ENCODE measurements at regions not wholly inside any gene's neighbourhood (a gene's known extent, or its start where the extent isn't known, plus 50 kb on each side); places are given as distances from the start of the nearest gene placed in this dataset.

DNA sequence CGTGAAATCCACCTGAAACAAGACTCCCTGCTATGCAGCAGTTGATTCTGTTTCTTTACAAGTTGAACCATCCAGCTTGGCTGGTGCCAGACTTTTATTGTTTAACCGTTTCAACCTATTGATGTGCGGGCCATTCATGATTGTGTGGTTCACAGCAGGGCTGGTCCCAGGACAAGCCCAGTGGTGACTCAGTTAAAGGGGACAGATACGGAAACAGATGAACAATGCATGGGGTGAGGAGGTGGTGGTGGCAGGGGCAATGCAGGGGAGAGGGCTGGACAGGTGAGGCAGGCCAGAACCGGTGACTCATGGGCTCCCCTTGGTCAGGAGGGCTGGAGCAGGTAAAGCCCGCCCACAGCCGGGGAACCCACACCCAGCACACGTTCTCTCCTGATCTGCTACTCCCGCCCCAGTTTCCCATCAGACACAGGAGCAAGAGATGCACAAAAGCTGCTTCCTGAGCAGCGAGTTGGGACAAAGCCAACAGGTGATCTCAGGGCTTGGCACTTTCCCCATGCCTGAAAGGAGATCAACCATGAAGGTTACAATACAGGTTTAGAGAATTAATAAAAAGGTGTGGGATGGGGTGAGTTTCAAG lies 232.2 kb downstream of the LY86 start:
- TF ChIP-seq, protein P1, sequence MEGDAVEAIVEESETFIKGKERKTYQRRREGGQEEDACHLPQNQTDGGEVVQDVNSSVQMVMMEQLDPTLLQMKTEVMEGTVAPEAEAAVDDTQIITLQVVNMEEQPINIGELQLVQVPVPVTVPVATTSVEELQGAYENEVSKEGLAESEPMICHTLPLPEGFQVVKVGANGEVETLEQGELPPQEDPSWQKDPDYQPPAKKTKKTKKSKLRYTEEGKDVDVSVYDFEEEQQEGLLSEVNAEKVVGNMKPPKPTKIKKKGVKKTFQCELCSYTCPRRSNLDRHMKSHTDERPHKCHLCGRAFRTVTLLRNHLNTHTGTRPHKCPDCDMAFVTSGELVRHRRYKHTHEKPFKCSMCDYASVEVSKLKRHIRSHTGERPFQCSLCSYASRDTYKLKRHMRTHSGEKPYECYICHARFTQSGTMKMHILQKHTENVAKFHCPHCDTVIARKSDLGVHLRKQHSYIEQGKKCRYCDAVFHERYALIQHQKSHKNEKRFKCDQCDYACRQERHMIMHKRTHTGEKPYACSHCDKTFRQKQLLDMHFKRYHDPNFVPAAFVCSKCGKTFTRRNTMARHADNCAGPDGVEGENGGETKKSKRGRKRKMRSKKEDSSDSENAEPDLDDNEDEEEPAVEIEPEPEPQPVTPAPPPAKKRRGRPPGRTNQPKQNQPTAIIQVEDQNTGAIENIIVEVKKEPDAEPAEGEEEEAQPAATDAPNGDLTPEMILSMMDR (IDR thresholded peaks at IDR 0.05; ENCODE audit: borderline replicate concordance) = no peak
- no peak overlapping the region for H3K27ac ChIP-seq (replicated peaks)
- H3K36me3 ChIP-seq = no peaks in the 10 kb centered on the region
- H3K4me3 ChIP-seq = no peak overlapping the region
- no peaks in the 10 kb centered on the region for H3K9me3 ChIP-seq (replicated peaks)
- peaks cover 22% of the 10 kb centered on the region for H3K4me1 ChIP-seq
- no peaks in the 10 kb centered on the region for H3K27me3 ChIP-seq (ENCODE audit: low read depth)
- intact Hi-C loops (cut with micrococcal nuclease) = no loop called here
- no peak for DNase-seq

DNA sequence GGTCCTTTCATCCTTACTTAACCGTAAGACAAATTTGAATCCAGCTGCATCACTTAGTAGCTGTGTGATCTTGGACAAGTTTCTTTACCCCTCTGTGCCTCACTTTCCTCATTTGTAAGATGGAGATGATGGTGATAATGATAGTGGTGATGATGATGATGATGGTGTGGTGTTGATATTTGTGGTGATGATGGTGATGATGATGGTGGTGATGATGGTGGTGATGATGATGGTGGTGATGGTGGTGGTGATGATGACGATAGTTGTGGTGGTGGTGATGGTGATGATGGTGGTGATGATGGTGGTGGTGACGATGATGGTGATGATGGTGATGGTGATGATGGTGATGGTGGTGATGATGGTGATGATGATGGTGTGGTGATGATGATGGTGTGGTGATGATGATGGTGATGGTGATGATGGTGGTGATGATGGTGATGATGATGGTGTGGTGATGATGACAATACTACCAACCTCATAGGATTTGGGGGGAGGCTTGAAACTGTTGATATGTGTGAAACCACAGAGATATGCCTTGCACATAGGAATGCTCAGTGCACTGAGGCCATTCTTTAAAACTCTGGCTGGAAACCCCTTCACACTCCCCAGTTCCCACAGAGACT lies 233.2 kb downstream of the LY86 start:
- Histone ChIP-seq H3K27me3 (ENCODE audit: low read depth) (no peaks in the 10 kb centered on the region), H3K27ac (replicated peaks) (no peak overlapping the region), H3K4me1 (peaks cover 31% of the 10 kb centered on the region), H3K36me3 (no peaks in the 10 kb centered on the region), H3K9me3 (replicated peaks) (no peaks in the 10 kb centered on the region), H3K4me3 (no peak overlapping the region)
- intact Hi-C loops (cut with micrococcal nuclease) = no loop called here
- TF ChIP-seq, protein P1 (IDR thresholded peaks at IDR 0.05; ENCODE audit: borderline replicate concordance) = no peak
- DNase-seq = no peak

DNA sequence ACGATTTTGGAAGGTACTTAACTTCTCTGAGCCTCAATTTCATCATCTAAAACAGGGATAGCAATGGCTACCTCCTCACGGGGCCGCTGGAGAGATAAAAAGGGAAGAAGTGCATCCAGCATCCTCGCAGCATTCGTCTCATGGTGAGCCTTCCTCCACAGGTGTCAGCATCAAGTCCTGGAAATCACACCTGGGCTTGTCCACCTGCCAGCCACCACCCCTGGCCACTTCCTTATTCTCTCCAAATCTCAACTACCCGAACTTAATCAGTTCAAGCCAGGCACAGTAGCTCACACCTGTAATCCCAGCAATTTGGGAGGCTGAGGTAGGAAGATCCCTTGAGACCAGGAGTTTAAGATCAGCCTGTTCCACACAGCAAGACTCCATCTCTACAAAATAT lies 234.5 kb downstream of the LY86 start:
- no peaks in the 10 kb centered on the region for H3K27me3 ChIP-seq (ENCODE audit: low read depth)
- no peak for DNase-seq
- no peak overlapping the region for H3K4me3 ChIP-seq
- peaks cover 35% of the 10 kb centered on the region for H3K4me1 ChIP-seq
- TF ChIP-seq, protein P1 (IDR thresholded peaks at IDR 0.05; ENCODE audit: borderline replicate concordance) = no peak
- H3K27ac ChIP-seq (replicated peaks) = no peak overlapping the region
- no peaks in the 10 kb centered on the region for H3K9me3 ChIP-seq (replicated peaks)
- H3K36me3 ChIP-seq = no peaks in the 10 kb centered on the region
- intact Hi-C loops (cut with micrococcal nuclease) = no loop called here

DNA sequence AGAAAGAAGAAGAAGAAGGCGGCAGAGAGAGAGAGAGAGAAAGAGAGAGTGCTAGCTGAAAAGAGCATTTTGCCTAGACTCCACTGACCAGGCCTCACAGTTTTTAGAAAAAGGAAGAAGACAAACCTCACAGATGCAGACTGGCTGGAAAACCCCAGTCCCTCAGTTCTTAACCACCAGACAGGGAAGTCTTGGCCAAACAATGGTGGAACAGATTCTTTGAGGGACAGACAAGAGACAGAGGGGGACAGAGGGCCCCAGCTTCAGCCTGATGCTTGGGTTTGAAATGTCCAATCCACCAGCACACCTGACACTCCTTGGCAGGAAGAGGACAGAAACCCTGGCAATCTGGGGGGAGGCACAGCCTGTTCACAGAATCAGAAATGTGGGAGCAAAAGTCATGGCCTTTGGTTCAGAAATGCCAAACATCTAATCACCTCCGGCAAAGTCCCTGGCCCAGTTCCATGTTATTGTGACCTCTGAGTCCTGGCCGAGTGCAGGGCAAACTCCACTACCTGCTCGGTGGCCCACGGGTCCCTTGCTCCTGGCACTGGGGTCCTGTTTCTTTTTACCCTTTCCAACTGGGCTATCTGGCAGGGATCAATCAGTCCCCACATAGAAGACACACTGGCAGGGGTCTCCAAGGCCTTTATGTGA lies 235.2 kb downstream of the LY86 start:
- no peaks in the 10 kb centered on the region for H3K36me3 ChIP-seq
- peaks cover 35% of the 10 kb centered on the region for H3K4me1 ChIP-seq
- no peaks in the 10 kb centered on the region for H3K9me3 ChIP-seq (replicated peaks)
- H3K4me3 ChIP-seq = no peak overlapping the region
- DNase-seq = no peak
- intact Hi-C loops (cut with micrococcal nuclease) = no loop called here
- H3K27ac ChIP-seq (replicated peaks) = peak overlapping the region; percentile 23
- H3K27me3 ChIP-seq (ENCODE audit: low read depth) = no peaks in the 10 kb centered on the region
- TF ChIP-seq, protein P1 (IDR thresholded peaks at IDR 0.05; ENCODE audit: borderline replicate concordance) = no peak

DNA sequence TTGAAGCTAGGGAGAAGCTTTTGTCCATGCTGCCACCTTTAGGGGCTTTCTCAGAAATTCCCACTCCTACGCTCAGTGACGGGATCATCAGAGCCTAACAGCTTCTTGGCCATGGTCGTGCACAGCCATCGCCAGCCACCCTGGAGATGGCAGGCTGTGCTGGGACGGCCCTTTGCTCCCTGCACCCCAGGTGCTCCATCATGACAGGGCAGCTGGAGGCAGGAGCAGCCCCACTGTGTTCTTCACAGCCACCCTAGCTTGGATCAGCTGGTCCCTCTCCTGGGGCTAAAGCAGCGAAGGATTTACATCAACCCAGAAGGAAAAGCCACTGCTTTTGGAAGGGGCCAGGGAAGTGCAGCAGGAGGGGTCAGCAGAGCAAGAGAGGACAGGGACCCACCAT lies 235.9 kb downstream of the LY86 start:
- intact Hi-C loops (cut with micrococcal nuclease) = no loop called here
- H3K27ac ChIP-seq (replicated peaks) = no peak overlapping the region

More for the DNA sequence above, 235.9 kb downstream of the LY86 start:
- peaks cover 35% of the 10 kb centered on the region for H3K4me1 ChIP-seq
- DNase-seq = no peak
- no peaks in the 10 kb centered on the region for H3K36me3 ChIP-seq
- TF ChIP-seq, protein P1 (IDR thresholded peaks at IDR 0.05; ENCODE audit: borderline replicate concordance) = no peak
- H3K27me3 ChIP-seq (ENCODE audit: low read depth) = no peaks in the 10 kb centered on the region
- H3K9me3 ChIP-seq (replicated peaks) = no peaks in the 10 kb centered on the region
- no peak overlapping the region for H3K4me3 ChIP-seq

Data from left ventricle myocardium inferior (tissue), 1 donor.